GM19240 (cell line): ENCODE measurements at regions not wholly inside any gene's neighbourhood (a gene's known extent, or its start where the extent isn't known, plus 50 kb on each side); places are given as distances from the start of the nearest gene placed in this dataset.

ENCODE experiments used
- DNase-seq: peaks from one replicate; pipeline ENCODE4 v3.0.0; 2011; ENCODE audit warnings: low spot score; ENCODE audit not compliant: insufficient read length

- no peak for DNase-seq
These were observed 81.5 kb downstream of the NDUFS5 start for GRCh38 chr1:39107341-39108290.

GRCh38 chr1:39109644-39110043 is 83.5 kb downstream of the NDUFS5 start:
- no peak for DNase-seq

- no peak for DNase-seq
These were observed 84.2 kb downstream of the NDUFS5 start for GRCh38 chr1:39110325-39110851.

GRCh38 chr1:39110882-39111281 is 84.7 kb downstream of the NDUFS5 start:
- no peak for DNase-seq

- no peak for DNase-seq
These were observed 87.1 kb downstream of the NDUFS5 start for GRCh38 chr1:39113109-39113743.

GRCh38 chr1:39115271-39116110 is 89.0 kb upstream of the MACF1 start:
- no peak for DNase-seq

GRCh38 chr1:39116116-39116607 is 88.3 kb upstream of the MACF1 start:
- no peak for DNase-seq

- no peak for DNase-seq
These were observed 87.4 kb upstream of the MACF1 start for GRCh38 chr1:39116860-39117728.

GRCh38 chr1:39117899-39118450 is 86.5 kb upstream of the MACF1 start:
- no peak for DNase-seq

- no peak for DNase-seq
These were observed 82.4 kb upstream of the MACF1 start for GRCh38 chr1:39122056-39122455.

GRCh38 chr1:39124282-39124681 is 80.2 kb upstream of the MACF1 start:
- no peak for DNase-seq

- DNase-seq, result no peak
These were observed 77.0 kb upstream of the MACF1 start for GRCh38 chr1:39127513-39127912.

- DNase-seq, result no peak
These were observed 76.4 kb upstream of the MACF1 start for GRCh38 chr1:39128126-39128525.

- DNase-seq, result no peak
These were observed 75.5 kb upstream of the MACF1 start for GRCh38 chr1:39128959-39129358.

GRCh38 chr1:39129514-39129913 is 75.0 kb upstream of the MACF1 start:
- no peak for DNase-seq

- no peak for DNase-seq
These were observed 74.2 kb upstream of the MACF1 start for GRCh38 chr1:39130325-39130724.

- DNase-seq, result no peak
These were observed 72.6 kb upstream of the MACF1 start for GRCh38 chr1:39131940-39132339.

- no peak for DNase-seq
These were observed 71.8 kb upstream of the MACF1 start for GRCh38 chr1:39132505-39133339.

- no peak for DNase-seq
These were observed 71.2 kb upstream of the MACF1 start for GRCh38 chr1:39133340-39133684.
